Activated B cell treated with CpG ODN at 0.5 μM for 24 hours (primary cell): ENCODE measurements at regions not wholly inside any gene's neighbourhood (a gene's known extent, or its start where the extent isn't known, plus 50 kb on each side); places are given as distances from the start of the nearest gene placed in this dataset.

Experiments used
- ATAC-seq: fragments of 200-7000 bp; cut with Tn5 transposase; one replicate; pipeline ENCODE4 v1.10.0; 2021; ENCODE audit warnings: low read depth, mild to moderate bottlenecking, moderate library complexity
- CTCF ChIA-PET: fragments of 350-600 bp; sonication (Branson Sonifier 250); formaldehyde crosslinking; loops from one replicate; lab custom pipeline; 2021; ENCODE audit warnings: antibody characterized with exemption; lab: Charles Lee
- POLR2A ChIA-PET: fragments of 350-600 bp; sonication (Branson Sonifier 250); formaldehyde crosslinking; loops from one replicate; lab custom pipeline; 2021; ENCODE audit warnings: antibody characterized with exemption; lab: Charles Lee
- DNase-seq: peaks from one replicate; pipeline ENCODE4 v3.0.0; 2022
- H3K27ac Mint-ChIP-seq: one replicate; pipeline ENCODE4 v1.8.0; 2020; ENCODE audit warnings: mixed read lengths
- H3K27me3 Mint-ChIP-seq: one replicate; pipeline ENCODE4 v1.8.0; 2021; ENCODE audit warnings: mixed read lengths
- H3K36me3 Mint-ChIP-seq: one replicate; pipeline ENCODE4 v1.8.0; 2021; ENCODE audit warnings: low read depth, mixed read lengths
- H3K4me1 Mint-ChIP-seq: one replicate; pipeline ENCODE4 v1.8.0; 2021; ENCODE audit warnings: mixed read lengths
- H3K4me3 Mint-ChIP-seq: one replicate; pipeline ENCODE4 v1.8.0; 2020; ENCODE audit warnings: mild to moderate bottlenecking, mixed read lengths
- H3K9me3 Mint-ChIP-seq: one replicate; pipeline ENCODE4 v1.8.0; 2020; ENCODE audit warnings: mixed read lengths
- CTCF ChIP-seq: fragments of 200-600 bp; IDR thresholded peaks from one replicate; pipeline ENCODE4 v1.8.0; 2022; ENCODE audit warnings: antibody characterized with exemption, mild to moderate bottlenecking
- intact Hi-C: fragments of 100-400 bp; cut with micrococcal nuclease; formaldehyde crosslinking; loops from one replicate; pipeline ENCODE4 v1.15.1; 2024

GRCh38 chr13:55887561-55887960 lies 1253.2 kb upstream of the PRR20A start:
- Mint-ChIP-seq H3K27ac (no peak overlapping the region), H3K27me3 (no peaks in the 10 kb centered on the region), H3K36me3 (no peaks in the 10 kb centered on the region), H3K4me1 (no peaks in the 10 kb centered on the region), H3K4me3 (no peak overlapping the region), H3K9me3 (peaks cover 27% of the 10 kb centered on the region)
- no peak for ATAC-seq
- no peak for DNase-seq
- intact Hi-C loops = no loop called here
- ChIA-PET CTCF (no interaction called here), POLR2A (no interaction called here)
- TF ChIP-seq CTCF = no peak

- intact Hi-C loops = no loop called here
- Mint-ChIP-seq H3K4me1 (no peaks in the 10 kb centered on the region), H3K27me3 (no peaks in the 10 kb centered on the region), H3K9me3 (peaks cover 16% of the 10 kb centered on the region), H3K36me3 (no peaks in the 10 kb centered on the region), H3K27ac (no peak overlapping the region), H3K4me3 (no peak overlapping the region)
- POLR2A ChIA-PET = no interaction called here
- no peak for TF ChIP-seq CTCF
- ATAC-seq (no peak), DNase-seq (no peak)
- CTCF ChIA-PET = no interaction called here
These were observed 1247.2 kb upstream of the PRR20A start for GRCh38 chr13:55893540-55893939.

- intact Hi-C loops = no loop called here
- no peak for ATAC-seq
- H3K4me3 Mint-ChIP-seq = no peak overlapping the region
- no peaks in the 10 kb centered on the region for H3K4me1 Mint-ChIP-seq
- H3K27me3 Mint-ChIP-seq = no peaks in the 10 kb centered on the region
- ChIA-PET POLR2A (no interaction called here), CTCF (no interaction called here)
- H3K9me3 Mint-ChIP-seq = peaks cover 2% of the 10 kb centered on the region
- no peaks in the 10 kb centered on the region for H3K36me3 Mint-ChIP-seq
- no peak for TF ChIP-seq CTCF
- DNase-seq = no peak
- no peak overlapping the region for H3K27ac Mint-ChIP-seq
These were observed 1203.5 kb upstream of the PRR20A start for GRCh38 chr13:55937180-55937579.

GRCh38 chr13:55948175-55948574 lies 1192.5 kb upstream of the PRR20A start:
- H3K9me3 Mint-ChIP-seq = peaks cover 14% of the 10 kb centered on the region

GRCh38 chr13:55963934-55964333 lies 1176.8 kb upstream of the PRR20A start:
- H3K4me3 Mint-ChIP-seq = no peak overlapping the region
- H3K36me3 Mint-ChIP-seq = no peaks in the 10 kb centered on the region
- DNase-seq (no peak), ATAC-seq (no peak)
- H3K4me1 Mint-ChIP-seq = no peaks in the 10 kb centered on the region
- H3K9me3 Mint-ChIP-seq = peaks cover 18% of the 10 kb centered on the region
- no peaks in the 10 kb centered on the region for H3K27me3 Mint-ChIP-seq
- H3K27ac Mint-ChIP-seq = no peak overlapping the region
- intact Hi-C loops = no loop called here
- TF ChIP-seq CTCF = no peak
- CTCF ChIA-PET = no interaction called here
- POLR2A ChIA-PET = no interaction called here

More at GRCh38 chr13:55948175-55948574, 1192.5 kb upstream of the PRR20A start:
- CTCF ChIA-PET = no interaction called here
- H3K27ac Mint-ChIP-seq = no peak overlapping the region
- DNase-seq = no peak
- POLR2A ChIA-PET = no interaction called here
- no peak overlapping the region for H3K4me3 Mint-ChIP-seq
- intact Hi-C loops = no loop called here
- no peaks in the 10 kb centered on the region for H3K27me3 Mint-ChIP-seq
- ATAC-seq = no peak
- no peaks in the 10 kb centered on the region for H3K36me3 Mint-ChIP-seq
- TF ChIP-seq CTCF = no peak
- H3K4me1 Mint-ChIP-seq = no peaks in the 10 kb centered on the region
